Endothelial cell of umbilical vein (primary cell): ENCODE measurements at regions not wholly inside any gene's neighbourhood (a gene's known extent, or its start where the extent isn't known, plus 50 kb on each side); places are given as distances from the start of the nearest gene placed in this dataset.

Source experiments
- CTCF ChIP-seq, 2 donors: IDR thresholded peaks; 1 replicate in 1 of 2; 2 replicates in 1 of 2; pipeline ENCODE4 v1.5.1; 2011; ENCODE audit warnings: low read length in 2 of 2, mild to moderate bottlenecking in 2 of 2, moderate library complexity in 2 of 2, control low read depth in 1 of 2, inconsistent platforms in 1 of 2, low read depth in 1 of 2; ENCODE audit not compliant: insufficient read depth in 1 of 2; ENCODE audit errors: extremely low read depth in 1 of 2
- EZH2 ChIP-seq: IDR thresholded peaks from 2 replicates; pipeline ENCODE4 v1.6.1; 2012; ENCODE audit warnings: borderline replicate concordance, low read depth, mild to moderate bottlenecking, moderate library complexity, low read length, inconsistent platforms; ENCODE audit not compliant: severe bottlenecking
- FOS ChIP-seq: IDR thresholded peaks from 2 replicates; pipeline ENCODE4 v1.6.1; 2011; ENCODE audit warnings: mild to moderate bottlenecking, low read length, moderate library complexity, borderline replicate concordance; ENCODE audit not compliant: insufficient read depth
- JUN ChIP-seq: IDR thresholded peaks from 2 replicates; pipeline ENCODE4 v1.6.1; 2011; ENCODE audit warnings: borderline replicate concordance, low read depth; ENCODE audit not compliant: insufficient read length, insufficient read depth
- MAX ChIP-seq: IDR thresholded peaks from 2 replicates; pipeline ENCODE4 v1.6.1; 2011; ENCODE audit not compliant: insufficient read depth, insufficient read length
- POLR2A ChIP-seq: IDR thresholded peaks from 2 replicates; pipeline ENCODE4 v1.6.1; 2012; ENCODE audit warnings: low read depth, mild to moderate bottlenecking, control low read depth, low read length

- TF ChIP-seq JUN: no peak
- no peak for TF ChIP-seq MAX
- TF ChIP-seq POLR2A: no peak
- TF ChIP-seq CTCF (IDR thresholded peaks at IDR 0.05; ENCODE audit: extremely low read depth in 1 of 2, insufficient read depth in 1 of 2, low read depth in 1 of 2, low read length in 2 of 2): no peak
- no peak for TF ChIP-seq EZH2
- TF ChIP-seq FOS: no peak
Measured at GRCh38 chr1:216887032-216887431, 163.8 kb upstream of the ESRRG start.
